ENCODE measurements at regions not wholly inside any gene's neighbourhood (a gene's known extent, or its start where the extent isn't known, plus 50 kb on each side); places are given as distances from the start of the nearest gene placed in this dataset.

DNA sequence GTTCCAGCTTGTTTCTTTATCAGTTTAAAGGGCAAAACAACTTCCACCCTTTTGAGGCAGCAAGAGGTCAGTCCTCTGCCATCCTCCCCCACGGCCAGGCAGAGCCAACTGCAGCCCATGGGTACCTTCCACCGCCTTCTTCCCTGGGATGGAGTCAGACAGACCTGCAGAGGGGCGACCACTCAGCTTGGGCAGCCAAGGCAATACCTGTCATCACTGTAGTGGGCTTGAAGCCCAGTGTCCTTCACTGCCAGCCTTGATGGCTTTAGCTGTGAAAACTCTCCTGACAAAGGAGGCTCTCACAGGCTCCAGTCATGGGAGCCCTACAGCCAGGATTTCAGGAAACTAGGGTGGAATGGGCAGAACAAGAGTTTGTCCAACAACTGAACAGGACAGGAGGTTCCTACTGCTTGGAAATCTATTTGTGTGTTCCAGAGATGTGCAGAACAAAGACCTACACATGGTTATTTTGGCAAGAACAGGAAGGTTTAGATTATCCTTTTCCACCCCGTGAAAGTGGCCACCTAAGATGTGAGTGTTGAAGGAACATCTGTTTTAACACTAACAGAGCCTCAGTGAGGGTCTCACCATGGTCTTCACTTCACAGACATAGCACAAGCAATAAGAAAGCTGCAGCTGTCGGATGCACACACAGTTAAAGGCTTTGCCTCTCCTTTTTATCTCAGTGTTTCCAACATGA lies 93.9 kb upstream of the RMDN2 start:
- Mint-ChIP-seq H3K9me3 (ENCODE audit: unreplicated experiment) (no peaks in the 10 kb centered on the region), H3K4me3 (ENCODE audit: unreplicated experiment) (no peak overlapping the region), H3K27me3 (ENCODE audit: low read depth, unreplicated experiment) (no peaks in the 10 kb centered on the region), H3K4me1 (ENCODE audit: low read depth, unreplicated experiment) (peaks cover 30% of the 10 kb centered on the region), H3K27ac (ENCODE audit: unreplicated experiment) (peak overlapping the region; percentile 16), H3K36me3 (ENCODE audit: low read depth, unreplicated experiment) (peaks cover 1% of the 10 kb centered on the region)
- FAIRE-seq (no peak), DNase-seq (ENCODE audit: low read depth) (no peak)
- no peaks in the 10 kb centered on the region for H3K36me3 ChIP-seq (ENCODE audit: insufficient read depth, low read length)
- no peaks in the 10 kb centered on the region for H3K79me2 ChIP-seq (ENCODE audit: insufficient read depth, low read length)
- H4K20me1 ChIP-seq (ENCODE audit: insufficient read depth, low read length), result no peaks in the 10 kb centered on the region
- no peak overlapping the region for H3K27ac ChIP-seq (ENCODE audit: low read depth, low read length)
- no peaks in the 10 kb centered on the region for H3K27me3 ChIP-seq (ENCODE audit: insufficient read depth, low read length)
- peaks cover 26% of the 10 kb centered on the region for H3K4me1 ChIP-seq (ENCODE audit: insufficient read depth, low read length)
- H2AFZ ChIP-seq (ENCODE audit: low read depth, low read length), result no peak overlapping the region
- no peak overlapping the region for H3K4me2 ChIP-seq (ENCODE audit: low read length)
- H3K9me3 ChIP-seq (ENCODE audit: insufficient read depth, low read depth, low read length), result no peaks in the 10 kb centered on the region
- no peak overlapping the region for H3K9ac ChIP-seq (ENCODE audit: low read length)
- no peak for TF ChIP-seq EZH2 (IDR thresholded peaks at IDR 0.05; ENCODE audit: insufficient read depth, low read length)
- no peak for TF ChIP-seq CTCF (IDR thresholded peaks at IDR 0.05; ENCODE audit: insufficient read depth, low read depth, low read length)
- no peak overlapping the region for H3K4me3 ChIP-seq (ENCODE audit: insufficient read depth, low read depth, low read length)

DNA sequence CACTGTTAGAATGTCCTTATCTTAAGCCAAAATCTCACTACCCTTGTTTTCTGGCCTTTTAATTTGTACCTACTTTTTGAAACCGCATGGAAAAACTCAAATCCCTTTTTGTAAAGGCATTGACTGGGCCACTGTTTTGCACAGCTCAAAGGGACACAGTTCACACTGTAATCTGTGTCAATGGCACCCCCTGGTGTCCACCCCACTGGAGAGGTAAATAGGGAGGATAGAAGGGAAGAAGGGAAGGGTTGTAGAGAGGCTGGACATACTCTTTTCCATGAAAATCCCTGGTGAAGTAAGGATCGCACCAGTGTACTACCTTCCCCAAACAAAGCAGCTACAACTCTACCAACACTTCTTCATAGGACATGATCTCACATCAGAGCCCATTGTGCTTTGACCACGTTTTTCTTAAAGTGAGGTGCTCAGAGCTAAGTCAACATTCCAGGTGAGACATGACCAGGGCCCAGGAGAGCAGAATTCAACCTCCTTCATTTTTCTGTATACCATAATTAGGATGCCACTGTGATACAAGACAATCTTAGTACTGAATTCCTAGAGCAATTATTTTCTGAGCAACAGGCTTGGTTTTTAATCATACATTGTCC lies 92.4 kb upstream of the RMDN2 start:
- Histone ChIP-seq H4K20me1 (ENCODE audit: insufficient read depth, low read length) (no peaks in the 10 kb centered on the region), H3K36me3 (ENCODE audit: insufficient read depth, low read length) (no peaks in the 10 kb centered on the region), H3K4me3 (ENCODE audit: insufficient read depth, low read depth, low read length) (no peak overlapping the region), H3K27ac (ENCODE audit: low read depth, low read length) (peak overlapping the region; percentile 11), H3K4me2 (ENCODE audit: low read length) (no peak overlapping the region), H2AFZ (ENCODE audit: low read depth, low read length) (no peak overlapping the region), H3K9ac (ENCODE audit: low read length) (no peak overlapping the region), H3K79me2 (ENCODE audit: insufficient read depth, low read length) (no peaks in the 10 kb centered on the region), H3K27me3 (ENCODE audit: insufficient read depth, low read length) (no peaks in the 10 kb centered on the region), H3K4me1 (ENCODE audit: insufficient read depth, low read length) (peaks cover 23% of the 10 kb centered on the region), H3K9me3 (ENCODE audit: insufficient read depth, low read depth, low read length) (no peaks in the 10 kb centered on the region)
- peak; percentile 57 for DNase-seq (ENCODE audit: low read depth)
- Mint-ChIP-seq H3K4me3 (ENCODE audit: unreplicated experiment) (no peak overlapping the region), H3K36me3 (ENCODE audit: low read depth, unreplicated experiment) (peaks cover 1% of the 10 kb centered on the region), H3K27ac (ENCODE audit: unreplicated experiment) (no peak overlapping the region), H3K4me1 (ENCODE audit: low read depth, unreplicated experiment) (peaks cover 23% of the 10 kb centered on the region), H3K9me3 (ENCODE audit: unreplicated experiment) (no peaks in the 10 kb centered on the region), H3K27me3 (ENCODE audit: low read depth, unreplicated experiment) (peaks cover under 1% of the 10 kb centered on the region)
- TF ChIP-seq EZH2 (IDR thresholded peaks at IDR 0.05; ENCODE audit: insufficient read depth, low read length), result no peak
- peak; percentile 86 for TF ChIP-seq CTCF (IDR thresholded peaks at IDR 0.05; ENCODE audit: insufficient read depth, low read depth, low read length)
- peak; percentile 66 for FAIRE-seq

DNA sequence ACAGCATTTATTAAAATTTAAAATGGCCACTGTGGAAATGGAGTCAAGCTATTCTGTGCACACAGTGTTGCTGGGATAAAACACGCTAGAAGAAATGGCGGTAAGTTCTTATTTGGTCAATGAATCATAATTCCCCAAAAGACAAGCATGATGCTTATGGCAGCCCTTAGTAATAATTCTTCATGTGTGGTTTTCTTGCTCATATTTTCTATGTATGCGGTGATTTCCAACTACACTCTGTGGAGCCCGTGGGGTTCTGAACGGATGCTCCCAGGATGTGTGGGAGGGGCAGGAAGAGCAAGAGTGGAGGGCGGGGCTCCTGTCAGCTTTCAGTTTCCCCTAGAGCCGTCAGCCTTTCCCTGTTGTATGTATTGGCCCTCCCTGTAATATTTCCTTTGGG lies 91.7 kb upstream of the RMDN2 start:
- peaks cover 1% of the 10 kb centered on the region for H3K36me3 Mint-ChIP-seq (ENCODE audit: low read depth, unreplicated experiment)
- H3K79me2 ChIP-seq (ENCODE audit: insufficient read depth, low read length), result no peaks in the 10 kb centered on the region
- H4K20me1 ChIP-seq (ENCODE audit: insufficient read depth, low read length), result no peaks in the 10 kb centered on the region
- peaks cover 5% of the 10 kb centered on the region for H3K27me3 Mint-ChIP-seq (ENCODE audit: low read depth, unreplicated experiment)
- H3K9ac ChIP-seq (ENCODE audit: low read length), result no peak overlapping the region
- H2AFZ ChIP-seq (ENCODE audit: low read depth, low read length), result no peak overlapping the region
- FAIRE-seq, result no peak
- no peak overlapping the region for H3K4me3 Mint-ChIP-seq (ENCODE audit: unreplicated experiment)
- TF ChIP-seq CTCF (IDR thresholded peaks at IDR 0.05; ENCODE audit: insufficient read depth, low read depth, low read length) (no peak), EZH2 (IDR thresholded peaks at IDR 0.05; ENCODE audit: insufficient read depth, low read length) (no peak)
- no peaks in the 10 kb centered on the region for H3K9me3 ChIP-seq (ENCODE audit: insufficient read depth, low read depth, low read length)
- no peak overlapping the region for H3K4me3 ChIP-seq (ENCODE audit: insufficient read depth, low read depth, low read length)
- H3K4me1 Mint-ChIP-seq (ENCODE audit: low read depth, unreplicated experiment), result peaks cover 17% of the 10 kb centered on the region
- no peak overlapping the region for H3K27ac Mint-ChIP-seq (ENCODE audit: unreplicated experiment)
- H3K27ac ChIP-seq (ENCODE audit: low read depth, low read length), result no peak overlapping the region
- H3K36me3 ChIP-seq (ENCODE audit: insufficient read depth, low read length), result no peaks in the 10 kb centered on the region
- no peak overlapping the region for H3K4me2 ChIP-seq (ENCODE audit: low read length)
- H3K27me3 ChIP-seq (ENCODE audit: insufficient read depth, low read length), result no peaks in the 10 kb centered on the region
- DNase-seq (ENCODE audit: low read depth), result no peak
- H3K4me1 ChIP-seq (ENCODE audit: insufficient read depth, low read length), result peaks cover 15% of the 10 kb centered on the region
- H3K9me3 Mint-ChIP-seq (ENCODE audit: unreplicated experiment), result no peaks in the 10 kb centered on the region
